MM.1S (cell line): ENCODE measurements at regions not wholly inside any gene's neighbourhood (a gene's known extent, or its start where the extent isn't known, plus 50 kb on each side); places are given as distances from the start of the nearest gene placed in this dataset.

Experiments used
- CTCF ChIP-seq: fragments of 300-600 bp; sonication (generic); IDR thresholded peaks from 2 replicates; pipeline ENCODE4 v1.5.1; 2016; ENCODE audit warnings: antibody characterized with exemption, low read length, mixed read lengths
- EZH2phosphoT487 ChIP-seq: fragments of 300-600 bp; sonication (generic); IDR thresholded peaks from 2 replicates; pipeline ENCODE4 v1.6.1; 2018; ENCODE audit warnings: antibody characterized with exemption, low read length

- TF ChIP-seq EZH2phosphoT487 (no peak), CTCF (no peak)
Measured at GRCh38 chr22:34669001-34669400, 397.0 kb upstream of the ISX start.
